Stimulated activated effector memory CD8-positive, alpha-beta T cell treated with anti-CD3 and anti-CD28 coated beads, Interleukin-12 subunit alpha, Interleukin-12 subunit beta, amount 100 ng/mL, for 72 hours (primary cell): ENCODE measurements at regions not wholly inside any gene's neighbourhood (a gene's known extent, or its start where the extent isn't known, plus 50 kb on each side); places are given as distances from the start of the nearest gene placed in this dataset.

Experiments used
- ATAC-seq: fragments of 150-1000 bp; cut with Tn5 transposase; 2 replicates; pipeline ENCODE4 v1.10.0; 2021
- DNase-seq, 2 donors: peaks; one replicate each; pipeline ENCODE4 v3.0.0; 2021 to 2022; ENCODE audit warnings: low spot score in 2 of 2
- H3K27ac Mint-ChIP-seq: one replicate; pipeline ENCODE4 v1.8.0; 2022; ENCODE audit warnings: mild to moderate bottlenecking, mixed read lengths
- H3K36me3 Mint-ChIP-seq: one replicate; pipeline ENCODE4 v1.8.0; 2022; ENCODE audit warnings: mild to moderate bottlenecking, mixed read lengths
- H3K4me1 Mint-ChIP-seq: one replicate; pipeline ENCODE4 v1.8.0; 2022; ENCODE audit warnings: mixed read lengths
- H3K4me3 Mint-ChIP-seq: one replicate; pipeline ENCODE4 v1.8.0; 2022; ENCODE audit warnings: mild to moderate bottlenecking, mixed read lengths
- H3K9me3 Mint-ChIP-seq: one replicate; pipeline ENCODE4 v1.8.0; 2022; ENCODE audit warnings: mixed read lengths

DNA sequence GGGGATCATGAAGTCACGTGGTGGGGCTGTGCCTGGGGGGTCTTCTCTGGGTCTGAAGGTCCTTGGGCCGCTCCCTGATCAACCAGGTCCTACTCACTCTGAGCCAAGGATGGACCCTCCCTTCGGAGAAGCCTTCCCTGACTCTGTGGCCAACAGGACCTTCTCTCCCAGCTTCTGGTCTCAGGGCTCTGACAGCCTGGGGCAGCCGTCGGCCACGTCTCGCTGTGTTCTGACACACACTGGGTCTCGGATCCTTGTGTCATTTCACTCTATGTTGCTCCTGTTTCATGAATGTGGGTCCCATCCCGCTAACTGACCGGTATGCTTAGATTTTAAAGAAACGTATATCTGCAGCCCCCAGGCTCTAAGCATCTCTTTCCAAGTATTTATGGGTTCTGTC is 256.1 kb downstream of the ENGASE start:
- no peaks in the 10 kb centered on the region for H3K4me1 Mint-ChIP-seq
- no peak overlapping the region for H3K27ac Mint-ChIP-seq
- H3K4me3 Mint-ChIP-seq: no peak overlapping the region
- DNase-seq (no peak), ATAC-seq (no peak)
- no peaks in the 10 kb centered on the region for H3K9me3 Mint-ChIP-seq
- no peaks in the 10 kb centered on the region for H3K36me3 Mint-ChIP-seq

DNA sequence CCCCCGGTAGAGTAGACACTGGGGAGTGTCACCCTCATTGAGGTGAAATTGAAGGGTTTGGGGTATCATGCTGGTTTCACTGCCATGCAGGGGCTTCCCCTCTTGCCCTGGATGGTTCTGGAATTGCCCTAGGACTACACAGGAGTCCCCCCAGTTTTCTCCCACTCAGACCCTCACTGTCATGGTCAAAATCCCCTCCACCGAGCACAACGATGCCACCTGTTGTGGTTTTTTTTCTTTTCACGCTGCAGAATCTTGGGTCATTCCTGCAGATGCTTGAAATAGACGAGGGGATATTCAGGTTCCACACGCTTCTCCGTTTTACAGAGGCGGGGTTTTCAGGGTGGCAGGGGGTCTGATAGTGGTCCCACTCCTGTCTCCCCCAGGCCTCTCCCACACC is 255.6 kb downstream of the ENGASE start:
- no peaks in the 10 kb centered on the region for H3K36me3 Mint-ChIP-seq
- H3K4me3 Mint-ChIP-seq: no peak overlapping the region
- H3K4me1 Mint-ChIP-seq: no peaks in the 10 kb centered on the region
- no peak for DNase-seq
- no peaks in the 10 kb centered on the region for H3K9me3 Mint-ChIP-seq
- no peak for ATAC-seq
- H3K27ac Mint-ChIP-seq: no peak overlapping the region

DNA sequence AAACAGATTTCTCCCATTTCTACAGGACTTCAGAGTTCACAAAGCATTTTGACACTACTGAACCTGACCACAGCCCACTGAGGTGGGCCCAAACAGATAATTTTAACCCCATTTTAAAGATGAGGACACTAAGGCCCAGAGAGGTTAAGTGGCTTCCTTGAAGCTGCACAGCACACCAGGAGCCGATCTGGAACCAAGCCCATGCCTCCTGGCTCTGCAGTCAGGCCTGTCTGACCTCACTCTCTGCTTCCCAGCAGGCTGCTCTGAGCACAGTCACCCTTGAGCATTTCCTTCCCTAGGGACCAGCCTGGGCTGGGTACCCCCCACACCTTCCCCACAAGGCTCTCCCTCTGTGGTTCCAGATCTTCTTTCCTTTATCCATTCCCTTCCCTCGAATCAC is 252.2 kb downstream of the ENGASE start:
- no peak overlapping the region for H3K4me3 Mint-ChIP-seq
- DNase-seq (no peak), ATAC-seq (no peak)
- no peak overlapping the region for H3K27ac Mint-ChIP-seq
- no peaks in the 10 kb centered on the region for H3K36me3 Mint-ChIP-seq
- H3K4me1 Mint-ChIP-seq: no peaks in the 10 kb centered on the region
- no peaks in the 10 kb centered on the region for H3K9me3 Mint-ChIP-seq

DNA sequence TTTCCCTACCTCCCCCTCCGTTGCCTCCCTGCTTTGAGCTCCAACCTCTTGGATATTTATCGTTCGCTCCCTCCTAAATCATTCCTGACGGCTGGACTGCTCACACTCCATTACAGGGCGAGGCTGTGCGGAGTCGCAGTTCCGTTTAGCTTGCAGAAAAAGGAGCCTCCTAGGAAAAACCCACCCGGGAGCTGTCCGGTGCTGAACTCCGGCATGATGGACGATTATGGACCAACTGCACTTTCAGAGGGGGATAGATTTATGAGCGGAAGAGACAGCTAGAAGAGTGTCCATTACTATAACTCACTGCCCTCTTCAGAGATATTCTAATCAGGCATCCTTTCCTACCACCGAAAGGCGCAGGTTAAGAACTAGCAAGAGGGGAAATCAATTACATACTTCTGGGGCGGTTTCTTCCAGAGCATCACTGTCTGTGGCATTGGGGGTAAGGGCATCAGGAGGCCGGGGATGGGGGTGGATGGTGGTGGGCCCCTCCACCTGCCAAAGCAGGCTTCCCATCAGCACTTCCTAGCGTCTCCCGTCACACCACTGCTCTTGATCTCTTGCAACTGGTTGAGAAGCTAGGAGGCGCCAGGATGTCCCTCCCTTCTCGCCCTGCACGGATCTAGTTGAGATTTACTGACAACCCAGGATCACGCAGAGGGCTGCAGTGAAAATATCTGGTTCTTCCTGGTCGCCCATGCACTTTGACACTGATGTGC is 251.2 kb downstream of the ENGASE start:
- ATAC-seq (no peak), DNase-seq (no peak)
- H3K36me3 Mint-ChIP-seq: no peaks in the 10 kb centered on the region
- H3K27ac Mint-ChIP-seq: no peak overlapping the region
- no peaks in the 10 kb centered on the region for H3K9me3 Mint-ChIP-seq
- H3K4me3 Mint-ChIP-seq: no peak overlapping the region
- H3K4me1 Mint-ChIP-seq: no peaks in the 10 kb centered on the region

GRCh38 chr17:79324194-79324593 is 249.6 kb downstream of the ENGASE start:
- DNase-seq: no peak
- Mint-ChIP-seq H3K9me3 (no peaks in the 10 kb centered on the region), H3K4me3 (no peak overlapping the region), H3K36me3 (no peaks in the 10 kb centered on the region), H3K27ac (no peak overlapping the region), H3K4me1 (no peaks in the 10 kb centered on the region)
- ATAC-seq: no peak

DNA sequence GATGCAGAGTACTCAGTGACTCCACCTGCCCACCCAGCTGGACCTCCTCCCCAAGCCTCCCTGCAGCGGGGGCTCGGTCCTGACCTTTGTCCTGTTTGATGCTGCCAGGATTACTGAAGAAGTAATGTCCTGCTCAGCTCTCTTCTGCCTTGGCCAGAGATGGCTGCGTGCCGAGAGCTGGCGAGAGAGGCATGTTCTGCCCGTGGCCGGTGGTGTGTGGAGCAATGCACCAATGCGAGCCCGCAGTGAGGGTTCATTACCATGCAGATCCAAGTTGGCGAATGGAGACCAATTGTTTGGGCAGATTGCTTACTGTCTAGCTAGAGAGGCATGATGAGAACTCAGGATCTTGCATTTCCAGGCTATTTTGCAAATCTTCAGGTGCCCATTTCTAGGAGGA is 248.9 kb downstream of the ENGASE start:
- H3K27ac Mint-ChIP-seq: no peak overlapping the region
- no peak for DNase-seq
- H3K4me1 Mint-ChIP-seq: no peaks in the 10 kb centered on the region
- H3K9me3 Mint-ChIP-seq: no peaks in the 10 kb centered on the region
- no peak for ATAC-seq
- H3K36me3 Mint-ChIP-seq: no peaks in the 10 kb centered on the region
- H3K4me3 Mint-ChIP-seq: no peak overlapping the region

DNA sequence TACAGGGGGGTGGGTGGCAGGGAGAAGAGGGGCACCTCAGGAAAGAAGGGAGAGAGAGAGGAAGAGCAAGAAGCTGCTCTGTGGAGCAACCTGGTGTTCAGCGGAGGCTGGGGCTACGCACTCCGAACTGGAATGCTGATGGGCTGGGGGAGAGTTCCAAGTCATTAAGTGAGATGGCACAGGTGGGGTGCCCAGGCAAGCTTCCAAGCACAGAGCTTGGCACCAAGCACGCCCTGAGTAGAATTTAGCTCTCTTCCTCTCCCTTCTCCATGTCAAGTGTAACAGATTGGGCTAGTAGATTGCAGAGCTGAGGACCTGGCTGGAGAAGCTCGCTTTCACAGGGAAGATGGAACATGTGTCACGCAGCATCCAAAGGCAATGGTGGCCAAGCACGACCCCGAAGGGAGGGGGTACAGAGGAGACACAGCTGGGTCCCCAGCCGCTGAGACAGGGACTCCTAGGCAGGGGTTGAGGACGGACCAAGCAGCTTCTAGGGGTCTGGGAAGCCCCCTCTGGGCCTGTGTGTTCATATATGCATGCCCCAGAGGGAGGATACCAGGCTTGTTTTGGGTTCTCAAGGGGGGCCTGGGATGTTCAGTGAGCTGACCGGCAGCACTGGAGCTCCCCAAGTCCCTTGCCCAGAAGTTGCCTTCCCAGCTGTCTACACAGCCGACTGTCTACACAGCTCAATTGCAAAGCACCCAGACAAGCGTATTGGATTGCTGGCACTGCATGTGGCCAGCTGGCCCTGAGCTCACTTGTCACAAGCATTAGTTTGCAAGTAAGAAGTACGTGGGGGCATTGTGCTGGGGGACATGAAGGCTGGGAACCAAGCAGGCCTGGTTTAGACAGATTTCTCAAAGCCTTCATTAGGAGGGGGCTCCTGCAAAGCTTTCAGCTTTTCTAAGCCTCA is 247.8 kb downstream of the ENGASE start:
- no peak for DNase-seq
- Mint-ChIP-seq H3K36me3 (no peaks in the 10 kb centered on the region), H3K27ac (no peak overlapping the region), H3K9me3 (no peaks in the 10 kb centered on the region), H3K4me1 (no peaks in the 10 kb centered on the region), H3K4me3 (no peak overlapping the region)
- no peak for ATAC-seq

GRCh38 chr17:79320331-79320730 is 245.7 kb downstream of the ENGASE start:
- H3K4me3 Mint-ChIP-seq: no peak overlapping the region
- H3K27ac Mint-ChIP-seq: no peak overlapping the region
- no peaks in the 10 kb centered on the region for H3K36me3 Mint-ChIP-seq
- no peak for DNase-seq
- H3K4me1 Mint-ChIP-seq: no peaks in the 10 kb centered on the region
- no peaks in the 10 kb centered on the region for H3K9me3 Mint-ChIP-seq
- ATAC-seq: no peak

DNA sequence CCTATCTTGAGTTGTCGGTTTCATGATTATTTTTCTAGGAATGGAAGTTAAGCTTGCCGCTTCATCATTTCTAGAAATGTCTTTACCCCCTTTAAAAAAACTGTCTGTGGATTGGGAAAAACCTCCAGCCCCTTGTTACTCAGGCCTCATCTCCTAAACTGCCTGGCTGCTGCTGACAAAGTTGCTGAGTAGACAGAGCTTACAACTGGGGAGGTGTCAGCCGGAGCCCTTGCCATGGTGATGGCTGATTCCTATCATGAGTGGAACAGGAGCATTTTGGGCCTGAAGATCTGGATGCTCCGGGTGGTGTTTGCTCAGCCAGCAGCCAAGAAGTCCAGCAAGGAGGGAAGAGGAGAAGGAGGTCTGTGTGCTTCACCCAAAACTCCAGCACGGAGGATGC is 243.3 kb downstream of the ENGASE start:
- Mint-ChIP-seq H3K36me3 (no peaks in the 10 kb centered on the region), H3K27ac (no peak overlapping the region), H3K4me3 (no peak overlapping the region), H3K9me3 (no peaks in the 10 kb centered on the region), H3K4me1 (no peaks in the 10 kb centered on the region)
- ATAC-seq (no peak), DNase-seq (no peak)

DNA sequence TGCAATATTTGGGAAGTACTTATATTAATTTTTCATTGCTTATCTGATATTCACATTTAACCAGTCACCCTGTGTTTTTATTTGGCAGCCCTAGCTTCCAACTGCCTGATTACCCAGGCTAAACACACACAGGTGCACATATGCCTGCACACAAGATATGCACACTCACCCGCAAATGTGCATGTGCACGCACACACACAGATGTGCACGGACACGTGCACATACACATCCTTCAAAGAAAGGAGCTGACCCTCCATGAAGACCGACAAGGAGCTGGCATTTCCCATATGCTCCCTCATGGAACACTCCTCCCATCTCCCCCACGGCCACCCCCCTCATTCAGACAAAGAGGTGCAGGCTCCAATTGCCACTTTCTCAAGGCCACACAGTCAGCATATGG is 242.2 kb downstream of the ENGASE start:
- Mint-ChIP-seq H3K27ac (no peak overlapping the region), H3K9me3 (no peaks in the 10 kb centered on the region), H3K4me3 (no peak overlapping the region), H3K36me3 (no peaks in the 10 kb centered on the region), H3K4me1 (no peaks in the 10 kb centered on the region)
- ATAC-seq: no peak
- no peak for DNase-seq

- Mint-ChIP-seq H3K4me3 (no peak overlapping the region), H3K4me1 (no peaks in the 10 kb centered on the region), H3K27ac (no peak overlapping the region), H3K36me3 (no peaks in the 10 kb centered on the region), H3K9me3 (no peaks in the 10 kb centered on the region)
- no peak for ATAC-seq
- DNase-seq: no peak
Measured at GRCh38 chr17:79315358-79316105, 240.9 kb downstream of the ENGASE start.

- ATAC-seq: no peak
- Mint-ChIP-seq H3K4me1 (peaks cover 2% of the 10 kb centered on the region), H3K9me3 (no peaks in the 10 kb centered on the region), H3K36me3 (no peaks in the 10 kb centered on the region), H3K4me3 (no peak overlapping the region), H3K27ac (no peak overlapping the region)
- DNase-seq: no peak
Measured at GRCh38 chr17:79314617-79315357, 240.2 kb downstream of the ENGASE start.

DNA sequence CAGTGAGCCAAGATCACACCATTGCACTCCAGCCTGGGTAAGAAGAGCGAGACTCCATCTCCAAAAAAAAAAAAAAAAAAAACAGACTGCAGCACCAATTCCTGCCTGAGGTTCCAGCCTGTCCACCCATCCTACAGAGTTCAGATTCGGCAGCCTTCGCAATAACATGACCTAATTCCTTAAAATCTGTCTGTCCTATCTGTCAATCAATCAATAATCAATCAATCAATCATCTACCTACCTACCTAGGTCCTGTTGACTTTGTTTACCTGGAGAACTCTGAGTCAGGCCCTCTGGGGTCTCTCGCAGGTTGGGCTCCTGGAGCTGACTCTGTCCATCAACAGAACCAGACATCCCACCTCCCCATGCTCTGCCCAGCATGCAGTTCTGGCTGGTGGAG is 236.7 kb downstream of the ENGASE start:
- H3K4me3 Mint-ChIP-seq: no peak overlapping the region
- H3K36me3 Mint-ChIP-seq: no peaks in the 10 kb centered on the region
- DNase-seq (no peak), ATAC-seq (no peak)
- H3K9me3 Mint-ChIP-seq: no peaks in the 10 kb centered on the region
- H3K27ac Mint-ChIP-seq: no peak overlapping the region
- peaks cover 6% of the 10 kb centered on the region for H3K4me1 Mint-ChIP-seq

DNA sequence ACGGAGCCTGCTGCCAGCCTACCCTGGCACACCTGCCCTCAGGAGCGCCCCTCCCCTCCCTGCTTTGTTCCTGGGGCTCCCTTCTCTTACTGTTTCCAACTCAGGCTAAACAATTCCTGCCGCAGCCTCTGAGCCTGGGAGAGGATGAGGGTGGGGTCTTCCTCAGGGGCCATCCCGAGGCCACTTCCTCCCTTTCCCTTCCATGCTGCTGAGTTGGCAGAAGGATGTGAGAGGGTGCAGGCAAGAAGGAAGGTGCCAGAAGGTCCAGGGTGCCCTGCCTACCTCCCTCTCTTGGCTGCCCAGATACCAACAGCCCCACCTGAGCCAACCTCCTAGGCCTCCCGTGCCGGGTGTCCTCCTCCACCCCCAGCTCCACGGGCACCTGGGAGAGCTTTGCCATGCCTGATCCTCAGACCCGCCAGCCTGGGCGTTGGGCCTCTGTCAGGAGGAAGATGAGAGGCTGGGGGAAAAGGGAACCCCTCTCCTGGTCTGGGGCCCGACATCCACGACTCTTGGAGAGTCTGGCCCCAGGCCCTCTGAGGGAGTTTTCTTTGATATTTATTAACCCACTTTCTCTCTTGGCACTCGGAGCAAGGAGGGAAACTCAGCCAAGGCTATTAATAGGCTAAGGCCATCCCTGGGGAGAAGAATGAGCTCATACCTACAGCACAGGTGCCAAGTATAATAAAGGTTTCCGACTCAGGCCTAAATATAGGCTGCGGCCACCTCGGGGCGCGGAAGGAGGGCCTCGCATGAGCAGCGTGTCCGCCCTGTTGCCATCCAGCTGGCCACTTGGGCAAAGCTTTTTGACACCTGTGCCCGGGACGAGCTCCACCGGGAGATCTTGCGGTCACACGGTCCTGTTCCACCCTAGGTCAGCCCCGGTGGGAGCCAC is 232.0 kb downstream of the ENGASE start:
- Mint-ChIP-seq H3K36me3 (no peaks in the 10 kb centered on the region), H3K27ac (no peak overlapping the region), H3K4me1 (peaks cover 6% of the 10 kb centered on the region), H3K4me3 (no peak overlapping the region), H3K9me3 (no peaks in the 10 kb centered on the region)
- ATAC-seq (no peak), DNase-seq (no peak)
